NCI-H146 (cell line): ENCODE measurements at regions not wholly inside any gene's neighbourhood (a gene's known extent, or its start where the extent isn't known, plus 50 kb on each side); places are given as distances from the start of the nearest gene placed in this dataset.

ENCODE experiments used
- DNase-seq: peaks from one replicate; lab custom pipeline; 2025; lab: John Stamatoyannopoulos, UW

DNA sequence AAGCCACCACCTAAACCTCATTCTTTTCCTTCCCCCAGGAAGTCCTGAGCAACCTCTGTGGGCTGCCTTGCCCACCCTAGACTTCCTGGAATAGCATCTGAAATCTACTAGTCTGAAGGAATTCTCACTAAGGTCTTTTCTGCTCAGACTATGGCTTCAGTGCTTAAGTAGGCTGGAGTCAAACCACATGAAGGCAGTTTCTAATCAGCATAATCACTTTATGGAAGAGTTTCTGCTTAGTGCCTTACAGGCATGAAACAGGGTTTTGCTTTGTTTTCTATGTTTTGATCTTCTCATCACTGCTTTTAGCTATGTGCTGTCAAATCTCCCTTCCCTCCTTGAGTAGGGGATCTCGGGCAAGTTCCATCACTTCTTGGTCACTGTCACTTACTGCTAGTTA, 117.7 kb downstream of the WT1 start:
- DNase-seq = no peak

DNA sequence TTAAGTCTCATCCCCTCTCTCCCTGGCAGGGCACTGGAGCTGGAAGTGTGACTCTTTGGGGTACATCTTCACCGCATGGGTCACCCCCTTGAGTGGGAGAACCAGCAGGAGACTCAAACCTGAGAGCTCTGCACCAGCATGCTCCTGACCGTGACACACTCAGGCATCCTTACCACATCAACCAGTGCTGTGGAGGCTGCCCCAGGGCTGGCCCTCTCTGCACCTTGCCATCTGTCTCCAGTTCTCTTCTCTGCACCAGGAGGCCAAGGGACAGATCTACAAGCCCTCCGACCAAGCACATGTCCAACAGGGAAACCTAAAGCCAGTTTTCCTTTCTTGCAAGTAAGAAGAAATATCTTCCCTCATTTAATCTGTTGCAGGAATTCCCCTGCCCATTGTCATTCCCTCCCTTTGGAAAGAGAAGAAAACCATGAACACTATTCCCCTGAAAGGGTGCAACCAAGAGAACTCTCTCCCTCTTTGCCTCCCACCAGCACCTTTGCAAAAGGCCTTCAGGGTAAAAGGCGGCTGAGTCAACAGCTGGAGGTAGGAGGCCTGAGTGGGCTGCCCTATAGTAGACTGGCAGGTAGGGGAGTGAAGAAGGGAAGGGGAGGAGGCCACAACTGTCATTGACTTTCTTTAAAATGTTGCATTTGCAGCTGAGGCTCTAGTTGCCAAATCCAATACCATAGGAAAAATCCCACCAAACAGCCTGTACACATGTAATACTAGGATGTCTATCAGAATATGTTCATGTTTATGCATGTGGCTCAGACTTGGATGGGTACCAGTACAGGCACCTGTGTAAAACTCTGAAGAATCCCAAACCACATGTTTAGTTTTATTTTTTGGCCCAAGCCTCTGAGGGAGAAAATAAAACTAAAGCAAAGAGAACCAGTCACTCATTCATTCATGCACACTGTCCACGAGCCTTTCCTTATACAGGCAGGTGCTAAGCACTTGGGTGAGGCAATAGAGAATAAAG, 117.0 kb downstream of the WT1 start:
- DNase-seq = no peak

- DNase-seq = no peak
These were observed 111.6 kb downstream of the WT1 start for GRCh38 chr11:32323814-32324130.

GRCh38 chr11:32325187-32325586, 110.2 kb downstream of the WT1 start:
- DNase-seq = no peak

DNA sequence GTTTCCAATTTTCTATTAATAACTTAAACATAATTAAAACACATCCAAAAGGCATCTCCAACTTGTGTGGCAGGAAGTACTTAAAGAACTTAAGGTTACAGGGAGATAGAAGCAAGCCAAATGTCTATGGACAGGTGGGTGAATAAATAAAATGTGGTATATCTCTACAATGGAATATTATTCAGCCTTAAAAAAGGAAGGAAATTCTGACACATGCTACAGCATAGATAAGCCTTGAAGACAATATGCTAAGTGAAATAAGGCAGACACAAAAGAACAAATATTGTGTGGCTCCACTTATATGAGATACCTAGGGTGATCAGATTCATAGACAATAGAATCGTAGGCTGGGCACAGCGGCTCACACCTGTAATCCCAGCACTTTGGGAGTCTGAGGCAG, 109.6 kb downstream of the WT1 start:
- DNase-seq = no peak

GRCh38 chr11:32326522-32326921, 108.8 kb downstream of the WT1 start:
- DNase-seq = no peak

DNA sequence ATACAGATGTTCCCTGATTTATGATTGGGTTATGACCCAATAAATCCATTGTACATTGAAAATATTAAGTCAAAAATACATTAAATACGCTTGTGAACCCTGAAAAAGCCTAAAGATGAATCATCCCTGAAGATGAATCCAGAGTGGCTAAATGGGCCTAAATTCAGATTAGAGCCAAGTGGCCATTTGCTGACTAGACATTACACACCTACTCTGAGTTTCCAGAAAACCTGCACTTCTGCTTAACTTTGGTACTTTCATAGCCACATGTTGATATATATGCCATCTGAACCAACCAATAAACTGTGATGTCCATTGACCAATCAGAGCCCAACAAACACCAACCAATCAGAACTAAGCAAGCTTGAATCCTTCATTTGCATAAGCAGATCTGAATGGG, 106.9 kb downstream of the WT1 start:
- DNase-seq = no peak

GRCh38 chr11:32331098-32331497, 104.2 kb downstream of the WT1 start:
- DNase-seq = no peak

- DNase-seq = no peak
These were observed 103.5 kb downstream of the WT1 start for GRCh38 chr11:32331792-32332191.

- DNase-seq = no peak
These were observed 102.4 kb downstream of the WT1 start for GRCh38 chr11:32332990-32333319.

DNA sequence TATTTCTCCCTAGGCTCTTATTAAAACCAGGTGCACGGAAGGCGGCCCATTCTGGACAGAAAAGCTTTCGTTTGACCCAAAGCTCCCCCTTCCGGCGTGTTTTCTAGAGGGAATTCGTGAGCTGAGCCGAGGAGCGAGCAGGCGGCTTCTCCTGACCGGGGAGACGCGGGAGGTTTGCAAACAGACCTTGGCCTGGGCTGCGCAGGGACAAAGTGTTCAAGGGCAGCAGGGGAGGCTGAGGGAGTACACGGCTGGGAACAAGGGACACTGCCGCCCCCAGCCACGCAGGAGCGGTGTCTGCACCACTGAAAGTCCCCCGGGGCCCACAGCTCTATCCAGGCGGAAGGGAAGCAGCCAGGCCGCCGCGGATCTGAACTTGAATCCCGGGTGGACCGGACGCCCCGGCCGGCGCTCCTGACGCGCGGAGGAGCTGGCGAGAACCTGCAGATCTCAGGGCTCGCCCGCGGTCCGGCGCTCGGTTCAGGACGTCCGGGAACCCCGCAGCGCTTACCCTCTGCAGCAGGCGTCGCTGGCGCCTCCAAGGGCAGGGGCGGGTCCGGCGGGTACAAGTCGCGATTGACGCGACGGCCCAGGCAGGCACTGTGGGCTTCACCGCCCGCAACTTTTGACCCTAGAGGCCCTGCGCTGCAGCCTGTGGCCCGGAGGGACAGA, 101.9 kb downstream of the WT1 start:
- no peak for DNase-seq

- no peak for DNase-seq
These were observed 100.5 kb downstream of the WT1 start for GRCh38 chr11:32334822-32335221.
